IPS-NIHi7 (cell line): ENCODE measurements at regions not wholly inside any gene's neighbourhood (a gene's known extent, or its start where the extent isn't known, plus 50 kb on each side); places are given as distances from the start of the nearest gene placed in this dataset.
A peak's percentile ranks its signal among the peaks of the same experiment; 100 is the strongest.

Experiments used
- DNase-seq: peaks from one replicate; pipeline ENCODE4 v3.0.0; 2012; ENCODE audit warnings: mixed read lengths; ENCODE audit errors: extremely low spot score

- peak; percentile 39 for DNase-seq
Measured at GRCh38 chr1:230515451-230516145, 89.5 kb upstream of the PGBD5 start.

DNA sequence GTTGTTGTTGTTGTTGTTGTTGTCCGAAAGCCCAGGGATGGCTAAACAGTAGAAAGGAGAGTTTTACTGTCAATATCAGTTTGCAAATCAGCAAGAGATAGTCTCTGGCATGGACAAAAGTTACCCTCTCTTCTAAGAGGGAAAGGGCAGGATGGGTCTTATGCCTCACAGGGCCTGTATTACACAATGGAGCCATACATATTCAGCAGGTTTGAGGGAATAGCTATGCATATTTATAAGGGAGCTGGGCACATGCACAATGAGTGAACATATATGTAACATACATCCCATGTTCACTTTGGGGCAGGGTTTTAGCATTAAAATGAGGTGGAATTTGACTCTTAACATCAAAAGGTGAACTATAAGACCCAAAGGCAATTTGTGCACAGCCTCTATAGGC is 84.4 kb upstream of the PGBD5 start:
- no peak for DNase-seq

DNA sequence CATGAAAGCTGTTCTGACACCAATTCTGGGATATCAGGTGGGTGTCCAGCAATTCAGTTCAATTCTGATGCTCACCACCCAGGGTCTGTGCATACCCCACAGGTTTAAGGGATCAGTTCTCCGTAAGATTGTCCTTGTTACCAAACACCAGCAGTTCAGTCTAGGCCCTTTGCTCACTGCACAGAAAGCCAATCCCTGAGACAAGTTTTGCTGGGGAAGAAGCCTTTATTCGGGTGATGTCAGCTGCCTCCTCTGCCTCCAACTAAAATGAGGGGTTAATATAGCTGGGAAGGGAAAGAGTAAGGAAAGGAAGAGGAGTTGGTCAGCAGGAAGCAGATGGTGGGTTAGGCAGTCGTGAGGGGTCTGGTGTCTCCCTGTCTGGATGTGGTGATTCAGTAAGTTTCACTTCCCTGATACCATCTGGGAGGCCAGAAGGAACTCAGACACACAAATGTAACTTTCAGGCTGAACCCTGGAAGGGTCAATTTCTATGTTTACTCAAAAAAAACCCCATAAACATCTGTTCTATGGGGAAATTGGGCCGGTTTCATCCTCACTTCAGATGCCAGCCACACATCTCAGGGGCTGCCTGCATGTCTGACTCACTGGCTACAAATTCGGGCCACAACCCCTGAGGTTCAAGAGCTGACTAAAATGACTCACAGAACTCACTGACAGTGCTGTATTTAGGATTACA is 83.3 kb upstream of the PGBD5 start:
- no peak for DNase-seq

GRCh38 chr1:230507666-230508402 is 81.7 kb upstream of the PGBD5 start:
- DNase-seq, result no peak

DNA sequence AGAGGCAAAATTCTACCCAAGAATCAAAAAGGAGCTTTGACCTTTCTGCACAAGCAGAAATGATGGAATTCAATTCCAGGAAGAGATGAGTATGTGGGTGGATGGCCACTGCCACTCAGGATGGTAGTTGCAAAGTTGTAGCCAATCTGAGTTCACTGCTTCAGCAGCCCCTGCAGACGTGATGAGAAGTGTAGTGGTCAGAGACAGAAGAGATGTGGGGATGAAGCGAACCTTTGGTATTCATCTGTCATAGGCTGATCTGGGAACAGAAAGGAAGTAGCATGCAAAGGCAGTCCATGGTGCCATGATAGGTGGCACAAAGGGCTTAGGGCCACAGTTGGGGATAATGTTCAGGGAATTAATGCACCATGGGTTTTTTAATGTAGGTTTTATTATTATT is 81.1 kb upstream of the PGBD5 start:
- DNase-seq, result no peak

- no peak for DNase-seq
Measured at GRCh38 chr1:230506451-230506850, 80.3 kb upstream of the PGBD5 start.

DNA sequence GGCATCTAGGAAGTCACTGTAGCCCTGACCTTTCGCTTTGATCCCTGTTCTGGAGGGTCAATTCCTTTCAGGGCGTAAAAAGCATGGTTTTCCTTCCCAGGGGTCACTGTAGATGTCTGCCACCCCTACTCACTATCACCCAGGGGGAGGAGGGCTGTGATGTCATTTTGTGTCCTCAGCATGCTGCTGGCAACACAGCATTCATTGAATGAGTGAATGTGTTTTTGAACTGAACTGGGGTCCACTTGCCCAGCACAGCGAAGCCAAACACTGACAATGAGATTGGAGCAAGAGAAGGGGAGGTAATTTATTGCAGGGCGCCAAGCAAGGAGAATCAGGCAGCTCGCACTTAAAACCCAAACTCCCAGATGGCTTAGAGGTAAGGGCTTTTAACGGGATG is 78.2 kb upstream of the PGBD5 start:
- no peak for DNase-seq

GRCh38 chr1:230503726-230504125 is 77.6 kb upstream of the PGBD5 start:
- DNase-seq, result no peak

DNA sequence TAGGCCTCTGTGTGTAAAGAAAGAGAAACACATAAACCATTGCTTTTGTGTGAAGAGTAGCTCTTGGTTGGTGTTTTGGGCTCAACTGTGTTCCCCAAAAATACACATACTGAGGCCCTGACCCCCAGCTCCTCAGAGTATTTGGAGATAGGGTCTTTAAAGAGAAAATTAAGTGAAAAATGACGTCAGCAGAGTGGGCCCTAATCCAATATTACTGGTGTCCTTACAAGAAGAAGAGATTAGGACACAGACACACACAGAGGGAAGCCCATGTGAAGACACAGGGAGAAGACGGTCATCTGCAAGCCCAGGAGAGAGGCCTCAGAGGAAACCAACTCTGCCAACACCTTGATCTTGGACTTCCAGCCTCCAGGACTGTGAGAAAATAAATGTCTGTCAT is 76.9 kb upstream of the PGBD5 start:
- DNase-seq, result no peak

GRCh38 chr1:230502306-230502705 is 76.2 kb upstream of the PGBD5 start:
- no peak for DNase-seq

- DNase-seq, result no peak
Measured at GRCh38 chr1:230501849-230502248, 75.7 kb upstream of the PGBD5 start.

- DNase-seq, result no peak
Measured at GRCh38 chr1:230501242-230501641, 75.1 kb upstream of the PGBD5 start.

DNA sequence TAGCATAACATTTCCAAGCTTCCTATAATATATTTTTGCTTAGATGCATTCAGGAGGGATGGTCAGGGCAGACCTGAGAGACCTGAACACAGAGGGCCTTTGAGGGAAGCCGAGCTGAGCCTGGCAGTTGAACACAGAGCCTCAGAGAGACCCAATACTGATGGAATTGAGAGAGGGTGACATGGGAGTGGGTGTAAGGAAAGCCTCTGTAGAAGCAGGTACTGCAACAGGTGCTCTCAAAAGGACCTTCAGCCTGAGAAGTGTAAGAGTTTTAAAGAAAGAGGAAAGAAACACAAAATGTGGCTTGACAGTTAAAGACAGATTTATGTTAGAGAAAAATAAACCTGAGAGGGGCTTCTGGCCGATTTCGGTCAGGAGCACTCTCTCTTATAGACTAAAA is 73.9 kb upstream of the PGBD5 start:
- DNase-seq, result no peak

DNA sequence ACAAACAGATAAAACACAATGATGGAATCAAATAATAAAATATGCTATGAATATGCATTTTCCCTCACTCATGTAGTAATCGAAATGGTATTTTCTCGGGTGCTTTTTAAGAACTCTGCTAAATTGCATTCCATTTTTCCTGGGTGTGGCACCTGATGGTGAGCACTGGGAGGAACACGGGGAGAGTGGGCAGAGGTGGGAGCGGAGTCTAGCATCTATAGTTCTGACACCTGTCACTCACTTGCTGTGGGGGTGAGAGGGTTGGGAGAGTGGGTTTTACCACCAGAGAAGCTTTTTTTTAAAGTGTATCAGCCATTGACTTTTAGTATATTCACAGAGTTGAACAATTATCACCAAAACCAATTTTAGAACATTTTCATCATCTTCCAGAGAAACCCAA is 73.4 kb upstream of the PGBD5 start:
- no peak for DNase-seq

DNA sequence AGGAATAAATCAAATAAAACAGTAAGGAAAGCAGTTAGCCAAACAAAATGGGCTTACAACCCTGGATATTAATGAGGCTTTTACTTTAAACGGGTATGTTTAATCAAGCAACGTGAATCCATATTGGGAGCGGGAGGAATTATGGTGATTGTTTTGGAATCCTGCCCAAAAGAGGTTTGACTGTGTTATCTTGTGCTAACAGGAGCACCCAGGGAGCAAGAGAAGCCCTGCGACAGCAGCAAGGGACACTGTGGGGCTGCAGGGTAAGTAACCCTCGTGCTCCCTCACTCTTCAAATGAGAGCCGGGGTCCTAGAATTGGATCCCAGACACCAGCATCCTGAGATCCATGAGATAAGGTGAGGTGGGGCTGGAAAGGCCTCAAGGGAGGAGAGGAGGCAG is 72.6 kb upstream of the PGBD5 start:
- DNase-seq, result no peak

DNA sequence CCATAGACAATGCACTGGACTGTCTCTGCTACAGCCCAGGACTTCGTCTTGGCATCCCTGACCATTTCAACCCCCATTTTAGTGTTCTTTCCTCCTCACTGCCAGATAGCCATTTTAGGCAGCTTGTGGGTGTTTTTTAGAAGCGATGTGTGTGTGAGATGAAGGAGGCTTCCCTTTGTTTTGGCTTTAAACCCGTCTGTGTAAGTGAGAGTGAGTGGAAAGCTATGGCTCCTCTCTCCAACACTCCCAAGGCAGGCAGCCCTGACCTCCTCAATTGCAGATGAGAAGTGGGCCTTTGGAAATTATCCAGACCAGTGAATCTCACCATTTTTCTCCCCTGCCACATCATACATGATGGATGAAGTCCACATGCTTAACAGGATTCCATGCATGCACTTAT is 70.3 kb upstream of the PGBD5 start:
- no peak for DNase-seq

- no peak for DNase-seq
Measured at GRCh38 chr1:230495891-230496385, 69.8 kb upstream of the PGBD5 start.

DNA sequence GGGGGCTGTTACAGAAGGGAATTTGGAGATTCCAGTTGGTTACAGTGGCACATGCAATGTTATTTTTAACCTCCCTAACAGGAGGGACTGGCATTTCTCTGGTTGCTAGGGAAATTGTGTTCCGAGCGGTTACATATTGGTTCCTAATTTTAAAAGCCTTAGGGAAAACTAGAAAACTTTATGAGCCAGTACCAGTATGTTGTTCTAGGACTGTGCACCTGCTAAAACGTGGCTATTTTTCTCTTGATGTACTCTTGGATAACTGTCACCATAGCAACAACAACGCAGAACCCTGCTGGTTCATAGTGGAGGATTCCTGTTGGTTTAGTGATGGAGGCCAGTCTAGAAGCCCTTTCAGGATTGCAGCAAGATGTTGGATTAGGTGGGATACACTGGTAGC is 68.9 kb upstream of the PGBD5 start:
- DNase-seq, result no peak

DNA sequence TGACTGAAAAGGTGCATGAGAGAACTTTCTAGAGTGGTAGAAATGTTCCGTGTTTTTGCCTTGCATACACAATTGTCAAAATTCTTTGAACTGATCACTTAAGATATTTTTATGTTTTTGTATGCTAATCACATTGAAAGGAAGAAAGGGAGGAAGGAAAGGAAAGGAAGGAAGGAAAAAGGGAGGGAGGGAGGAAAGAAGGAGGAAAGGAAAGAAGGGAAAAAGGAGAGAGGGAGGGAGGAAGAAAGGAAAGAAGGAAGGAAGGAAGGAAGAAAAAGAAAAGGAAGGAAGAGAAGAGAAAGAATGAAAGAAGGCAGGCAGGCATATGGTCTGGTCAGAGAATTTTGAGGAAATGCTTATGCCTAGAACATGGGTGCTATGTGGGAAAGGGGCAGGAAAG is 68.4 kb upstream of the PGBD5 start:
- DNase-seq, result no peak

- no peak for DNase-seq
Measured at GRCh38 chr1:230494026-230494425, 67.9 kb upstream of the PGBD5 start.

GRCh38 chr1:230493264-230493663 is 67.1 kb upstream of the PGBD5 start:
- DNase-seq, result no peak

DNA sequence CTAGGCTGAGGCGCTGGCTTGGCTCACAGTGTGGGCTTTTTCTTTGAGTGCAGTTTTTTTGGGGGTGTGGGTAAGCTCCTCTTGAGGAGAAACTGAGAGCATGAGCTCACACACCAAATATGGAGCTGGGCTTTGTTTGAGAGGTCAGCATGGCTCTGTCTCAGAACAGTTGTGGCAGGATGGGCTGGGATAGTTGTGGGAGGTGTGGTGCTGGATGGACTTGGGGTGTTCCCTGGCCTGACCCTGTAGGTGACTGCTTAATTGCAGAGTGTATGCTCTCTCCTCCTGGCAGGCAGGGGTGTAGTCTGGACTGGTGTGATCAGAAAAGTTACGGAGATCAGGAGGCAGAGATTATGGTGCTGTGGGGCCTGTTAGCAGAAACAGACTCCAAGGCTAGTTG is 64.3 kb upstream of the PGBD5 start:
- DNase-seq, result no peak
